ENCODE measurements at regions not wholly inside any gene's neighbourhood (a gene's known extent, or its start where the extent isn't known, plus 50 kb on each side); places are given as distances from the start of the nearest gene placed in this dataset.

DNA sequence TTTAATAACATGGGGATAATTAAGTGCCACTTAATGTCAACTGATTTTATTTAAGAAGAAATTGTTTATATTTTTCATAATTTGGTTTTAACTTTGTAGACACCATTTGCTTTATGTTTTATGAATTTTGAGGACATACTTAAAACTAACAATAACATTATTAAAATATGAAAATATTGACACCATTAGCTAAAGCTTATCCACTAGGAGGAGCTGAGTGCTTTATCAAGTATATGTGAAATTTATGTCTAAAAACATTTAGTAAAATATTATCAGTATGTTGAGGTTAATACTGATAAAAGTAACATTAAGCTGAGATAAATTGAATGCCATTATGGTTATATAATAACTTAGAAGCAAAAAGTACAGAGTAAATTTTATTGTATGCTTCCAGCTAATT is 622.1 kb downstream of the ARL4A start:
- no peak overlapping the region for H3K9ac ChIP-seq (ENCODE audit: low read depth, low read length, poor library complexity)
- no peak overlapping the region for H3K4ac ChIP-seq (ENCODE audit: low read length)
- no peak overlapping the region for H3K27ac ChIP-seq (replicated peaks; ENCODE audit: low read length)
- H3K36me3 ChIP-seq (replicated peaks in 1 of 2; ENCODE audit: control insufficient read depth in 2 of 2, insufficient read depth in 2 of 2, low read length in 2 of 2), result no peaks in the 10 kb centered on the region
- no peak overlapping the region for H2BK120ac ChIP-seq (ENCODE audit: low read depth, low read length)
- H3K27me3 ChIP-seq (ENCODE audit: control insufficient read depth in 3 of 3, insufficient read depth in 3 of 3, low read depth in 1 of 3, low read length in 3 of 3), result no peaks in the 10 kb centered on the region
- H3K4me1 ChIP-seq (ENCODE audit: control insufficient read depth in 2 of 2, insufficient read depth in 1 of 2, low read depth in 1 of 2, low read length in 2 of 2), result no peaks in the 10 kb centered on the region
- no peaks in the 10 kb centered on the region for H3K79me1 ChIP-seq (ENCODE audit: low read depth, low read length)
- H4K8ac ChIP-seq (ENCODE audit: low read depth, low read length), result no peak overlapping the region
- H2BK12ac ChIP-seq (ENCODE audit: low read length), result no peak overlapping the region
- no peak overlapping the region for H3K4me2 ChIP-seq (ENCODE audit: insufficient read depth, low read length, poor library complexity, severe bottlenecking)
- no peak overlapping the region for H2BK15ac ChIP-seq (ENCODE audit: low read length)
- H2BK5ac ChIP-seq (ENCODE audit: low read length), result no peak overlapping the region
- H2AK5ac ChIP-seq (ENCODE audit: low read depth, low read length), result no peak overlapping the region
- no peak overlapping the region for H4K91ac ChIP-seq (ENCODE audit: low read depth, low read length, poor library complexity)
- DNase-seq (ENCODE audit: low spot score), result no peak
- no peak overlapping the region for H3K4me3 ChIP-seq (ENCODE audit: low read length in 2 of 2)
- peaks cover 0 to 12% of the 10 kb centered on the region in 2 donors for H3K9me3 ChIP-seq (replicated peaks in 1 of 2; ENCODE audit: control insufficient read depth in 2 of 2, insufficient read depth in 1 of 2, low read depth in 1 of 2, low read length in 2 of 2)
- H3K14ac ChIP-seq (ENCODE audit: low read length), result no peak overlapping the region
- no peak overlapping the region for H3K23ac ChIP-seq (ENCODE audit: low read depth, low read length, poor library complexity)
- H2AFZ ChIP-seq (ENCODE audit: low read length), result no peak overlapping the region
- H3K18ac ChIP-seq (ENCODE audit: low read length), result no peak overlapping the region

DNA sequence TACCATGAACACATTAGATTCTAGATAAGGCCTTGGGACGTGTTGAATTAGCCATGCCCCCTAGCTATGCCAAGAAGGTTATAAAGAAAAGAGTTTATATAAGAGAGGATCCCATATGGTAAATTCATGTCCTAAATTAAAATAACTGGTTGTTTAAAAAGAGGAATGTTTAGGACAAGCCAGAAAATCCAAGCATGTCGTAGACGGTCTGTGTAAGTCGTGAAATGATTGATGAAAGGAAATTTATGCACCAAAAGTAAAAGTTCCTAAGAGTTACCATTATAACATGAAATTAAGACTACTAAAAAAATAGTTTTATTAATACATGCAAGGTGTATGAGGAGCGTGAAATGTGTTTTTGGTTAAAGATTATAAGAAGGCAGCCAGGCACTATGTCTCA is 624.9 kb downstream of the ARL4A start:
- no peak overlapping the region for H3K4me2 ChIP-seq (ENCODE audit: insufficient read depth, low read length, poor library complexity, severe bottlenecking)

GRCh38 chr7:13320333-13320732 is 632.9 kb downstream of the ARL4A start:
- Histone ChIP-seq H3K4me3 (ENCODE audit: low read length in 2 of 2) (no peak overlapping the region), H3K27ac (replicated peaks; ENCODE audit: low read length) (no peak overlapping the region), H2BK15ac (ENCODE audit: low read length) (no peak overlapping the region), H3K4me2 (ENCODE audit: insufficient read depth, low read length, poor library complexity, severe bottlenecking) (no peak overlapping the region), H2BK120ac (ENCODE audit: low read depth, low read length) (no peak overlapping the region), H3K23ac (ENCODE audit: low read depth, low read length, poor library complexity) (no peak overlapping the region), H3K36me3 (replicated peaks in 1 of 2; ENCODE audit: control insufficient read depth in 2 of 2, insufficient read depth in 2 of 2, low read length in 2 of 2) (no peaks in the 10 kb centered on the region), H3K9me3 (replicated peaks in 1 of 2; ENCODE audit: control insufficient read depth in 2 of 2, insufficient read depth in 1 of 2, low read depth in 1 of 2, low read length in 2 of 2) (no peaks in the 10 kb centered on the region), H3K14ac (ENCODE audit: low read length) (no peak overlapping the region), H2BK5ac (ENCODE audit: low read length) (no peak overlapping the region), H3K4me1 (ENCODE audit: control insufficient read depth in 2 of 2, insufficient read depth in 1 of 2, low read depth in 1 of 2, low read length in 2 of 2) (no peaks in the 10 kb centered on the region), H2AK5ac (ENCODE audit: low read depth, low read length) (no peak overlapping the region), H2AFZ (ENCODE audit: low read length) (no peak overlapping the region), H4K91ac (ENCODE audit: low read depth, low read length, poor library complexity) (no peak overlapping the region), H2BK12ac (ENCODE audit: low read length) (no peak overlapping the region), H3K18ac (ENCODE audit: low read length) (no peak overlapping the region), H3K9ac (ENCODE audit: low read depth, low read length, poor library complexity) (no peak overlapping the region), H3K4ac (ENCODE audit: low read length) (no peak overlapping the region), H3K27me3 (ENCODE audit: control insufficient read depth in 3 of 3, insufficient read depth in 3 of 3, low read depth in 1 of 3, low read length in 3 of 3) (no peaks in the 10 kb centered on the region), H3K79me1 (ENCODE audit: low read depth, low read length) (no peaks in the 10 kb centered on the region), H4K8ac (ENCODE audit: low read depth, low read length) (no peak overlapping the region)
- DNase-seq (ENCODE audit: low spot score), result no peak

More for the DNA sequence above, 624.9 kb downstream of the ARL4A start:
- H3K14ac ChIP-seq (ENCODE audit: low read length), result no peak overlapping the region
- H3K27ac ChIP-seq (replicated peaks; ENCODE audit: low read length), result no peak overlapping the region
- H2BK15ac ChIP-seq (ENCODE audit: low read length), result no peak overlapping the region
- H3K9ac ChIP-seq (ENCODE audit: low read depth, low read length, poor library complexity), result no peak overlapping the region
- no peak overlapping the region for H2BK120ac ChIP-seq (ENCODE audit: low read depth, low read length)
- H3K4me1 ChIP-seq (ENCODE audit: control insufficient read depth in 2 of 2, insufficient read depth in 1 of 2, low read depth in 1 of 2, low read length in 2 of 2), result no peaks in the 10 kb centered on the region
- no peak overlapping the region for H4K8ac ChIP-seq (ENCODE audit: low read depth, low read length)
- no peak overlapping the region for H3K4ac ChIP-seq (ENCODE audit: low read length)
- peak; percentile 40 for DNase-seq (ENCODE audit: low spot score)
- no peak overlapping the region for H2BK12ac ChIP-seq (ENCODE audit: low read length)
- H2AK5ac ChIP-seq (ENCODE audit: low read depth, low read length), result no peak overlapping the region
- H3K23ac ChIP-seq (ENCODE audit: low read depth, low read length, poor library complexity), result no peak overlapping the region
- H2AFZ ChIP-seq (ENCODE audit: low read length), result no peak overlapping the region
- H2BK5ac ChIP-seq (ENCODE audit: low read length), result no peak overlapping the region
- no peak overlapping the region for H3K18ac ChIP-seq (ENCODE audit: low read length)
- H3K36me3 ChIP-seq (replicated peaks in 1 of 2; ENCODE audit: control insufficient read depth in 2 of 2, insufficient read depth in 2 of 2, low read length in 2 of 2), result no peaks in the 10 kb centered on the region
- peaks cover 0 to 12% of the 10 kb centered on the region in 2 donors for H3K9me3 ChIP-seq (replicated peaks in 1 of 2; ENCODE audit: control insufficient read depth in 2 of 2, insufficient read depth in 1 of 2, low read depth in 1 of 2, low read length in 2 of 2)
- WGBS, 2 donors (ENCODE audit: extremely low coverage in 2 of 2, insufficient read length in 2 of 2, insufficient replicate concordance in 1 of 2), result no CpG with 5 or more reads among the region's 5 CpGs
- no peak overlapping the region for H3K4me3 ChIP-seq (ENCODE audit: low read length in 2 of 2)
- no peaks in the 10 kb centered on the region for H3K79me1 ChIP-seq (ENCODE audit: low read depth, low read length)
- no peaks in the 10 kb centered on the region for H3K27me3 ChIP-seq (ENCODE audit: control insufficient read depth in 3 of 3, insufficient read depth in 3 of 3, low read depth in 1 of 3, low read length in 3 of 3)
- no peak overlapping the region for H4K91ac ChIP-seq (ENCODE audit: low read depth, low read length, poor library complexity)

- H3K9me3 ChIP-seq (replicated peaks in 1 of 2; ENCODE audit: control insufficient read depth in 2 of 2, insufficient read depth in 1 of 2, low read depth in 1 of 2, low read length in 2 of 2), result no peaks in the 10 kb centered on the region
- H3K14ac ChIP-seq (ENCODE audit: low read length), result no peak overlapping the region
- DNase-seq (ENCODE audit: low spot score), result no peak
- H4K91ac ChIP-seq (ENCODE audit: low read depth, low read length, poor library complexity), result no peak overlapping the region
- no peak overlapping the region for H2BK5ac ChIP-seq (ENCODE audit: low read length)
- H3K23ac ChIP-seq (ENCODE audit: low read depth, low read length, poor library complexity), result no peak overlapping the region
- H3K27me3 ChIP-seq (ENCODE audit: control insufficient read depth in 3 of 3, insufficient read depth in 3 of 3, low read depth in 1 of 3, low read length in 3 of 3), result no peaks in the 10 kb centered on the region
- no peak overlapping the region for H3K27ac ChIP-seq (replicated peaks; ENCODE audit: low read length)
- H3K18ac ChIP-seq (ENCODE audit: low read length), result no peak overlapping the region
- H2AK5ac ChIP-seq (ENCODE audit: low read depth, low read length), result no peak overlapping the region
- no peaks in the 10 kb centered on the region for H3K4me1 ChIP-seq (ENCODE audit: control insufficient read depth in 2 of 2, insufficient read depth in 1 of 2, low read depth in 1 of 2, low read length in 2 of 2)
- no peak overlapping the region for H3K4me3 ChIP-seq (ENCODE audit: low read length in 2 of 2)
- WGBS, 2 donors (ENCODE audit: extremely low coverage in 2 of 2, insufficient read length in 2 of 2, insufficient replicate concordance in 1 of 2), result no CpG with 5 or more reads among the region's 2 CpGs
- H2BK120ac ChIP-seq (ENCODE audit: low read depth, low read length), result no peak overlapping the region
- no peak overlapping the region for H2AFZ ChIP-seq (ENCODE audit: low read length)
- H4K8ac ChIP-seq (ENCODE audit: low read depth, low read length), result no peak overlapping the region
- H3K4me2 ChIP-seq (ENCODE audit: insufficient read depth, low read length, poor library complexity, severe bottlenecking), result no peak overlapping the region
- H3K9ac ChIP-seq (ENCODE audit: low read depth, low read length, poor library complexity), result no peak overlapping the region
- no peak overlapping the region for H2BK15ac ChIP-seq (ENCODE audit: low read length)
- H2BK12ac ChIP-seq (ENCODE audit: low read length), result no peak overlapping the region
- H3K79me1 ChIP-seq (ENCODE audit: low read depth, low read length), result no peaks in the 10 kb centered on the region
- no peaks in the 10 kb centered on the region for H3K36me3 ChIP-seq (replicated peaks in 1 of 2; ENCODE audit: control insufficient read depth in 2 of 2, insufficient read depth in 2 of 2, low read length in 2 of 2)
- no peak overlapping the region for H3K4ac ChIP-seq (ENCODE audit: low read length)
Measured at GRCh38 chr7:13321316-13321715, 633.9 kb downstream of the ARL4A start.

All from neuronal stem cell (in vitro differentiated cells).